H9 (cell line): ENCODE measurements at regions not wholly inside any gene's neighbourhood (a gene's known extent, or its start where the extent isn't known, plus 50 kb on each side); places are given as distances from the start of the nearest gene placed in this dataset.

Experiments used
- DNase-seq: peaks from one replicate; pipeline ENCODE4 v3.0.0-alpha.2; 2017
- H2AFZ ChIP-seq: one replicate; pipeline ENCODE4 v1.6.1; 2013; ENCODE audit warnings: mild to moderate bottlenecking, low read length, control low read depth, moderate library complexity
- H2AK5ac ChIP-seq: 2 replicates; pipeline ENCODE4 v1.6.1; 2013; ENCODE audit warnings: low read length, control low read depth, mixed read lengths; ENCODE audit not compliant: insufficient read length
- H2BK120ac ChIP-seq: one replicate; pipeline ENCODE4 v1.6.1; 2013; ENCODE audit warnings: low read depth, mild to moderate bottlenecking, low read length, control low read depth, inconsistent platforms; ENCODE audit not compliant: poor library complexity, severe bottlenecking
- H2BK12ac ChIP-seq: 2 replicates; pipeline ENCODE4 v1.6.1; 2013; ENCODE audit warnings: low read length, control low read depth, mixed read lengths, low read depth; ENCODE audit not compliant: insufficient read length
- H2BK15ac ChIP-seq: 2 replicates; pipeline ENCODE4 v1.6.1; 2013; ENCODE audit warnings: low read depth, low read length, control low read depth
- H2BK20ac ChIP-seq: one replicate; pipeline ENCODE4 v1.6.1; 2013; ENCODE audit warnings: low read depth, mild to moderate bottlenecking, low read length, control low read depth, inconsistent platforms; ENCODE audit not compliant: poor library complexity, severe bottlenecking
- H2BK5ac ChIP-seq: 2 replicates; pipeline ENCODE4 v1.6.1; 2013; ENCODE audit warnings: low read length, control low read depth, mixed read lengths; ENCODE audit not compliant: insufficient read length
- H3K14ac ChIP-seq: 2 replicates; pipeline ENCODE4 v1.6.1; 2013; ENCODE audit warnings: low read length, control low read depth; ENCODE audit not compliant: insufficient read depth
- H3K18ac ChIP-seq: 2 replicates; pipeline ENCODE4 v1.6.1; 2013; ENCODE audit warnings: low read depth, mild to moderate bottlenecking, mixed read lengths, low read length, control low read depth; ENCODE audit not compliant: insufficient read length
- H3K23ac ChIP-seq: 2 replicates; pipeline ENCODE4 v1.6.1; 2013; ENCODE audit warnings: low read length, control low read depth, mixed read lengths, low read depth; ENCODE audit not compliant: insufficient read length
- H3K23me2 ChIP-seq: 2 replicates; pipeline ENCODE4 v1.6.1; 2013; ENCODE audit warnings: low read depth, mild to moderate bottlenecking, mixed read lengths, low read length, control low read depth; ENCODE audit not compliant: insufficient read length, poor library complexity, severe bottlenecking
- H3K27ac ChIP-seq: 2 replicates; pipeline ENCODE4 v1.5.1; 2013; ENCODE audit warnings: low read length, control low read depth, mixed read lengths, low read depth; ENCODE audit not compliant: insufficient read length
- H3K27me3 ChIP-seq: 2 replicates; pipeline ENCODE4 v1.6.1; 2013; ENCODE audit warnings: low read length, control low read depth, inconsistent platforms; ENCODE audit not compliant: insufficient read depth
- H3K4ac ChIP-seq: 2 replicates; pipeline ENCODE4 v1.6.1; 2013; ENCODE audit warnings: low read depth, mild to moderate bottlenecking, control low read depth, inconsistent platforms, low read length, moderate library complexity
- H3K4me1 ChIP-seq: 2 replicates; pipeline ENCODE4 v1.6.1; 2013; ENCODE audit warnings: low read length, control low read depth, inconsistent platforms; ENCODE audit not compliant: insufficient read depth
- H3K4me2 ChIP-seq: 2 replicates; pipeline ENCODE4 v1.6.1; 2013; ENCODE audit warnings: low read length, control low read depth, mixed read lengths; ENCODE audit not compliant: insufficient read length, insufficient read depth
- H3K56ac ChIP-seq: 2 replicates; pipeline ENCODE4 v1.6.1; 2013; ENCODE audit warnings: low read depth, mild to moderate bottlenecking, mixed read lengths, low read length, control low read depth; ENCODE audit not compliant: insufficient read length
- H3K79me1 ChIP-seq: 2 replicates; pipeline ENCODE4 v1.6.1; 2013; ENCODE audit warnings: low read depth, mild to moderate bottlenecking, moderate library complexity, low read length, control low read depth, inconsistent platforms; ENCODE audit not compliant: insufficient read depth, poor library complexity, severe bottlenecking
- H3K79me2 ChIP-seq: 2 replicates; pipeline ENCODE4 v1.6.1; 2013; ENCODE audit warnings: low read length, control low read depth, inconsistent platforms; ENCODE audit not compliant: insufficient read depth
- H3K9ac ChIP-seq: 2 replicates; pipeline ENCODE4 v1.6.1; 2013; ENCODE audit warnings: low read length, control low read depth, mixed read lengths; ENCODE audit not compliant: insufficient read length; ENCODE audit errors: extremely low read depth
- H3K9me3 ChIP-seq: one replicate; pipeline ENCODE4 v1.6.1; 2013; ENCODE audit warnings: low read depth, low read length, inconsistent platforms; ENCODE audit not compliant: control insufficient read depth
- H3T11ph ChIP-seq: one replicate; pipeline ENCODE4 v1.6.1; 2013; ENCODE audit warnings: mild to moderate bottlenecking, low read length, control low read depth, inconsistent platforms
- H4K20me1 ChIP-seq: one replicate; pipeline ENCODE4 v1.6.1; 2013; ENCODE audit not compliant: control insufficient read depth, insufficient read length, insufficient read depth
- H4K5ac ChIP-seq: 2 replicates; pipeline ENCODE4 v1.6.1; 2013; ENCODE audit warnings: low read depth, mild to moderate bottlenecking, mixed read lengths, low read length, control low read depth; ENCODE audit not compliant: insufficient read length
- H4K8ac ChIP-seq: replicated peaks from 2 replicates; pipeline ENCODE4 v1.6.1; 2013; ENCODE audit warnings: low read length, control low read depth, mixed read lengths, low read depth; ENCODE audit not compliant: insufficient read length
- H4K91ac ChIP-seq: 2 replicates; pipeline ENCODE4 v1.6.1; 2013; ENCODE audit warnings: low read depth, mild to moderate bottlenecking, moderate library complexity, mixed read lengths, low read length, control low read depth; ENCODE audit not compliant: insufficient read length
- H3K27ac Mint-ChIP-seq, 3 experiments: 2 replicates in 2 of 3; 3 replicates in 1 of 3; pipeline ENCODE4 v1.8.0; 2020 to 2021; ENCODE audit warnings: mixed read lengths in 3 of 3, mild to moderate bottlenecking in 1 of 3, moderate library complexity in 1 of 3
- H3K27me3 Mint-ChIP-seq: 2 replicates; pipeline ENCODE4 v1.8.0; 2021; ENCODE audit warnings: low read depth, mild to moderate bottlenecking, moderate library complexity, mixed read lengths
- H3K36me3 Mint-ChIP-seq, 3 experiments: 2 replicates in 2 of 3; 3 replicates in 1 of 3; pipeline ENCODE4 v1.8.0; 2020 to 2021; ENCODE audit warnings: low read depth in 3 of 3, mixed read lengths in 3 of 3; ENCODE audit not compliant: insufficient read depth in 1 of 3
- H3K4me1 Mint-ChIP-seq, 2 experiments: 2 replicates each; pipeline ENCODE4 v1.8.0; 2020; ENCODE audit warnings: mixed read lengths in 2 of 2
- H3K4me3 Mint-ChIP-seq, 2 experiments: 2 replicates in 1 of 2; 3 replicates in 1 of 2; pipeline ENCODE4 v1.8.0; 2020 to 2021; ENCODE audit warnings: mild to moderate bottlenecking in 2 of 2, mixed read lengths in 2 of 2, moderate library complexity in 1 of 2
- H3K9me3 Mint-ChIP-seq, 2 experiments: 2 replicates in 1 of 2; 3 replicates in 1 of 2; pipeline ENCODE4 v1.8.0; 2020; ENCODE audit warnings: mild to moderate bottlenecking in 2 of 2, mixed read lengths in 2 of 2, moderate library complexity in 1 of 2
- CTCF ChIP-seq: fragments of 200-600 bp; sonication (generic); conservative IDR thresholded peaks from 3 replicates; pipeline ENCODE4 v1.8.0; 2021; ENCODE audit warnings: antibody characterized with exemption, mild to moderate bottlenecking

- no peak overlapping the region for H2BK20ac ChIP-seq
- no peaks in the 10 kb centered on the region for H3K23me2 ChIP-seq
- H3T11ph ChIP-seq: no peak overlapping the region
- H2BK15ac ChIP-seq: no peak overlapping the region
- no peak overlapping the region for H4K5ac ChIP-seq
- no peak overlapping the region for H2BK120ac ChIP-seq
- H2BK12ac ChIP-seq: no peak overlapping the region
- no peak overlapping the region for H3K23ac ChIP-seq
- H3K4me1 ChIP-seq: no peaks in the 10 kb centered on the region
- H2AFZ ChIP-seq: no peak overlapping the region
- no peaks in the 10 kb centered on the region for H3K27me3 Mint-ChIP-seq
- no peak overlapping the region for H4K8ac ChIP-seq
- no peak overlapping the region for H3K4me3 Mint-ChIP-seq
- H3K4me2 ChIP-seq: no peak overlapping the region
- no peak overlapping the region for H2AK5ac ChIP-seq
- H4K20me1 ChIP-seq: no peaks in the 10 kb centered on the region
- H3K4ac ChIP-seq: no peak overlapping the region
- no peak overlapping the region for H3K14ac ChIP-seq
- H3K27ac ChIP-seq: no peak overlapping the region
- no peak for DNase-seq
- H3K27ac Mint-ChIP-seq: no peak overlapping the region
- no peak overlapping the region for H3K18ac ChIP-seq
- no peak for TF ChIP-seq CTCF
- H3K9me3 ChIP-seq: no peaks in the 10 kb centered on the region
- H3K27me3 ChIP-seq: no peaks in the 10 kb centered on the region
- H4K91ac ChIP-seq: no peak overlapping the region
- H2BK5ac ChIP-seq: no peak overlapping the region
- H3K79me1 ChIP-seq: no peaks in the 10 kb centered on the region
- no peak overlapping the region for H3K9ac ChIP-seq
- H3K4me1 Mint-ChIP-seq: no peaks in the 10 kb centered on the region
- no peaks in the 10 kb centered on the region for H3K36me3 Mint-ChIP-seq
- no peak overlapping the region for H3K56ac ChIP-seq
- H3K79me2 ChIP-seq: no peaks in the 10 kb centered on the region
- no peaks in the 10 kb centered on the region for H3K9me3 Mint-ChIP-seq
Measured at GRCh38 chr2:163368655-163369054, 367.2 kb downstream of the FIGN start.
